ENCODE measurements at regions not wholly inside any gene's neighbourhood (a gene's known extent, or its start where the extent isn't known, plus 50 kb on each side); places are given as distances from the start of the nearest gene placed in this dataset.

DNA sequence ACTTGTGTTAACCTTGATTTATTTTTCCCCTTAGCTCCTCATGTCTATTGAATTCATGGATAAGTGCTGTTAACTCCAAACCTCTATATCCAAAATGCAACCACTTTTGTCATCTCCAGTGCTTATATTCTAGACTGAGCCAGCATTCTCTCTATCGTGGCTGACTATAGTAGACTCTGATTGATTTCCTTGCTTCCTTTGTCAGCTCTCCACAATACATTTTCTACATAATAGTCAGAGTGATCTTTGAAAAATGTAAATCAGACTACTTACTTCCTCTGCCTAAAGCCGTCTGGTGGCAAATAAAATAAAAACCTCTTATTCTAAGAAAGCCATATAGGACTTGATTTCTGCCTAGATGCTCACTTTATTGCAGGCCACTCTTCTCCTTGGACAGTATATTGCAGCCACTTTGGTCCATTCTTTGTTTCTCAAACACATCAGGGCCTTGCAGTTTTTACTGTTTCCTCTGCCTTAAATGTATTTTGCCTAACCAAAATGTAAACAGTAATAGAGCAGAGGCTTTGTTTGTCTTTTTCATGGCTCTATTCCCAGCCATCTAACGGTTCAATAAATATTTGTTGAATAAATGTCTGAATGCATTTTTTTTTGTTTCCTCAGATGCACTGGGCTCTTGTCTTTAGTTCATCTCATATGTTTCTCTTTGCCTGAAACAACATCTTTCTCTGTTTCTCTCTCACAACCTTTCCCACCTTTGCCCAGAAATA, 243.6 kb upstream of the CSNK1A1L start:
- no peak overlapping the region for H3K4me3 ChIP-seq
- H3K4me2 ChIP-seq (ENCODE audit: insufficient read depth, low read length), result no peak overlapping the region
- H3K27ac ChIP-seq (ENCODE audit: extremely low read depth, low read depth, low read length), result no peak overlapping the region
- in situ Hi-C loops (cut with MboI) (no loop called here), intact Hi-C loops (cut with micrococcal nuclease) (no loop called here)
- ATAC-seq (no peak), FAIRE-seq (no peak), DNase-seq (ENCODE audit: extremely low read depth in 1 of 4, low spot score in 3 of 4) (no peak)
- POLR2A ChIA-PET, result no interaction called here
- 0% methylated on average over 3 of the region's 3 CpGs for WGBS (ENCODE audit: insufficient coverage, low coverage, missing lambda C conversion rate)
- no peaks in the 10 kb centered on the region for H3K79me2 ChIP-seq (ENCODE audit: control insufficient read depth, insufficient read depth, low read length)
- no TSS peak for BruUV-seq (replicated peaks)
- no peaks in the 10 kb centered on the region for H4K20me1 ChIP-seq (replicated peaks; ENCODE audit: control insufficient read depth, insufficient read depth, low read length)
- H3K9me1 ChIP-seq (ENCODE audit: control insufficient read depth, insufficient read depth, low read length), result no peaks in the 10 kb centered on the region
- no peaks in the 10 kb centered on the region; the same call in 1 of the 2 replicates for H3K9me3 ChIP-seq (replicated peaks; ENCODE audit: control insufficient read depth, insufficient read depth, low read depth, low read length)
- H3K4me1 ChIP-seq (replicated peaks in 1 of 2; ENCODE audit: control insufficient read depth in 2 of 2, insufficient read depth in 2 of 2, low read length in 2 of 2), result no peaks in the 10 kb centered on the region
- H2AFZ ChIP-seq (ENCODE audit: low read depth, low read length), result no peak overlapping the region
- H3K36me3 ChIP-seq (ENCODE audit: control insufficient read depth, insufficient read depth, low read length), result no peaks in the 10 kb centered on the region
- CTCF ChIA-PET (ENCODE audit: low intra/inter-chr PET ratio), result no interaction called here
- no peaks in the 10 kb centered on the region for H3K27me3 ChIP-seq (ENCODE audit: control insufficient read depth in 2 of 2, insufficient read depth in 2 of 2, low read length in 2 of 2)
- H3K9ac ChIP-seq (ENCODE audit: insufficient read depth in 1 of 2, low read depth in 2 of 2, low read length in 2 of 2), result no peak overlapping the region
- TF ChIP-seq EGR1 (conservative IDR thresholded peaks at IDR 0.05), result no peak
- no peak for TF ChIP-seq TAL1 (IDR thresholded peaks at IDR 0.05)
- TF ChIP-seq, protein P1, sequence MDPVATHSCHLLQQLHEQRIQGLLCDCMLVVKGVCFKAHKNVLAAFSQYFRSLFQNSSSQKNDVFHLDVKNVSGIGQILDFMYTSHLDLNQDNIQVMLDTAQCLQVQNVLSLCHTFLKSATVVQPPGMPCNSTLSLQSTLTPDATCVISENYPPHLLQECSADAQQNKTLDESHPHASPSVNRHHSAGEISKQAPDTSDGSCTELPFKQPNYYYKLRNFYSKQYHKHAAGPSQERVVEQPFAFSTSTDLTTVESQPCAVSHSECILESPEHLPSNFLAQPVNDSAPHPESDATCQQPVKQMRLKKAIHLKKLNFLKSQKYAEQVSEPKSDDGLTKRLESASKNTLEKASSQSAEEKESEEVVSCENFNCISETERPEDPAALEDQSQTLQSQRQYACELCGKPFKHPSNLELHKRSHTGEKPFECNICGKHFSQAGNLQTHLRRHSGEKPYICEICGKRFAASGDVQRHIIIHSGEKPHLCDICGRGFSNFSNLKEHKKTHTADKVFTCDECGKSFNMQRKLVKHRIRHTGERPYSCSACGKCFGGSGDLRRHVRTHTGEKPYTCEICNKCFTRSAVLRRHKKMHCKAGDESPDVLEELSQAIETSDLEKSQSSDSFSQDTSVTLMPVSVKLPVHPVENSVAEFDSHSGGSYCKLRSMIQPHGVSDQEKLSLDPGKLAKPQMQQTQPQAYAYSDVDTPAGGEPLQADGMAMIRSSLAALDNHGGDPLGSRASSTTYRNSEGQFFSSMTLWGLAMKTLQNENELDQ (CRISPR knock-in tag; IDR thresholded peaks at IDR 0.05; ENCODE audit: borderline replicate concordance), result no peak
- TF ChIP-seq ZZZ3 (IDR thresholded peaks at IDR 0.05), result no peak
- no peak for TF ChIP-seq CHD4 (IDR thresholded peaks at IDR 0.05; ENCODE audit: insufficient read depth, insufficient replicate concordance, low read depth, low read length, poor library complexity, severe bottlenecking)
- no peak for TF ChIP-seq RCOR1 (IDR thresholded peaks at IDR 0.05; ENCODE audit: borderline replicate concordance in 1 of 2, low read depth in 2 of 2, low read length in 2 of 2)
- TF ChIP-seq NFYB (IDR thresholded peaks at IDR 0.05; ENCODE audit: extremely low read depth, insufficient read length), result no peak
- no peak for TF ChIP-seq ZNF766 (CRISPR knock-in tag; conservative IDR thresholded peaks at IDR 0.05)
- no peak for TF ChIP-seq MCM2 (IDR thresholded peaks at IDR 0.05; ENCODE audit: low read depth)
- TF ChIP-seq E2F1 (CRISPR knock-in tag; IDR thresholded peaks at IDR 0.05), result no peak
- no peak for TF ChIP-seq ZC3H8 (IDR thresholded peaks at IDR 0.05)
- TF ChIP-seq GABPB1 (CRISPR knock-in tag; IDR thresholded peaks at IDR 0.05), result no peak
